ENCODE measurements at regions not wholly inside any gene's neighbourhood (a gene's known extent, or its start where the extent isn't known, plus 50 kb on each side); places are given as distances from the start of the nearest gene placed in this dataset.

DNA sequence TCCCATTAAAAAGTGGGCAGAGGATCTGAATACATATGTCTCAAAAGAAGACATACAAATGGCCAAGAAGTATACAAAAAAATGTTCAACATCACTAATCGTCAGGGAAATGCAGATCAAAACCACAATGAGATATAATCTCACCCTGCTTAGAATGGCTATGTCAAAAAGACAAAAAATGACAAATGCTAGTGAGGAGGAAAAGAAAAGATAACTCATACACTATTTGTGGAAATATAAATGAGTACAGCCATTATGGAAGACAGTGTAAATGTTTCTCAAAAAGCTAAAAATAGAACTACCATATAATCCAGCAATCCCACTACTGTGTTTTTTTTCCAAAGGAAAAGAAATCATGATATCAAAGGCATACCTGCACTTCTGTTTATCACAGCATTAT, 450.7 kb downstream of the EFNA5 start:
- Histone ChIP-seq H3K9me3 (ENCODE audit: insufficient read depth, low read length) (no peaks in the 10 kb centered on the region), H3K79me2 (ENCODE audit: low read length) (no peaks in the 10 kb centered on the region), H3K4me1 (ENCODE audit: low read length) (no peaks in the 10 kb centered on the region), H3K36me3 (replicated peaks; ENCODE audit: low read depth, low read length) (no peaks in the 10 kb centered on the region), H3K9ac (ENCODE audit: low read length) (no peak overlapping the region), H2AFZ (ENCODE audit: low read depth, low read length) (no peak overlapping the region), H3K27me3 (ENCODE audit: low read depth, low read length) (no peaks in the 10 kb centered on the region), H4K20me1 (ENCODE audit: insufficient read depth, low read length) (no peaks in the 10 kb centered on the region), H3K4me3 (ENCODE audit: low read length) (no peak overlapping the region), H3K27ac (ENCODE audit: low read length) (no peak overlapping the region), H3K4me2 (ENCODE audit: low read length) (no peak overlapping the region)
- no peak for TF ChIP-seq EZH2phosphoT487 (IDR thresholded peaks at IDR 0.05; ENCODE audit: low read depth)
- TF ChIP-seq, protein P1, sequence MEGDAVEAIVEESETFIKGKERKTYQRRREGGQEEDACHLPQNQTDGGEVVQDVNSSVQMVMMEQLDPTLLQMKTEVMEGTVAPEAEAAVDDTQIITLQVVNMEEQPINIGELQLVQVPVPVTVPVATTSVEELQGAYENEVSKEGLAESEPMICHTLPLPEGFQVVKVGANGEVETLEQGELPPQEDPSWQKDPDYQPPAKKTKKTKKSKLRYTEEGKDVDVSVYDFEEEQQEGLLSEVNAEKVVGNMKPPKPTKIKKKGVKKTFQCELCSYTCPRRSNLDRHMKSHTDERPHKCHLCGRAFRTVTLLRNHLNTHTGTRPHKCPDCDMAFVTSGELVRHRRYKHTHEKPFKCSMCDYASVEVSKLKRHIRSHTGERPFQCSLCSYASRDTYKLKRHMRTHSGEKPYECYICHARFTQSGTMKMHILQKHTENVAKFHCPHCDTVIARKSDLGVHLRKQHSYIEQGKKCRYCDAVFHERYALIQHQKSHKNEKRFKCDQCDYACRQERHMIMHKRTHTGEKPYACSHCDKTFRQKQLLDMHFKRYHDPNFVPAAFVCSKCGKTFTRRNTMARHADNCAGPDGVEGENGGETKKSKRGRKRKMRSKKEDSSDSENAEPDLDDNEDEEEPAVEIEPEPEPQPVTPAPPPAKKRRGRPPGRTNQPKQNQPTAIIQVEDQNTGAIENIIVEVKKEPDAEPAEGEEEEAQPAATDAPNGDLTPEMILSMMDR (IDR thresholded peaks at IDR 0.05; ENCODE audit: low read depth, low read length): no peak

GRCh38 chr5:107218457-107219193, 452.1 kb downstream of the EFNA5 start:
- Histone ChIP-seq H3K79me2 (ENCODE audit: low read length) (no peaks in the 10 kb centered on the region), H3K4me1 (ENCODE audit: low read length) (no peaks in the 10 kb centered on the region), H3K9ac (ENCODE audit: low read length) (no peak overlapping the region), H3K27me3 (ENCODE audit: low read depth, low read length) (no peaks in the 10 kb centered on the region), H3K4me2 (ENCODE audit: low read length) (no peak overlapping the region), H4K20me1 (ENCODE audit: insufficient read depth, low read length) (no peaks in the 10 kb centered on the region), H3K9me3 (ENCODE audit: insufficient read depth, low read length) (no peaks in the 10 kb centered on the region), H3K4me3 (ENCODE audit: low read length) (no peak overlapping the region), H3K36me3 (replicated peaks; ENCODE audit: low read depth, low read length) (no peaks in the 10 kb centered on the region), H2AFZ (ENCODE audit: low read depth, low read length) (no peak overlapping the region), H3K27ac (ENCODE audit: low read length) (no peak overlapping the region)
- TF ChIP-seq, protein P1 (IDR thresholded peaks at IDR 0.05; ENCODE audit: low read depth, low read length): no peak
- no peak for TF ChIP-seq EZH2phosphoT487 (IDR thresholded peaks at IDR 0.05; ENCODE audit: low read depth)

GRCh38 chr5:107217721-107218130, 453.0 kb downstream of the EFNA5 start:
- H3K36me3 ChIP-seq (replicated peaks; ENCODE audit: low read depth, low read length): no peaks in the 10 kb centered on the region
- no peak for TF ChIP-seq EZH2phosphoT487 (IDR thresholded peaks at IDR 0.05; ENCODE audit: low read depth)
- TF ChIP-seq, protein P1 (IDR thresholded peaks at IDR 0.05; ENCODE audit: low read depth, low read length): no peak
- no peaks in the 10 kb centered on the region for H4K20me1 ChIP-seq (ENCODE audit: insufficient read depth, low read length)
- no peak overlapping the region for H3K9ac ChIP-seq (ENCODE audit: low read length)
- H3K4me3 ChIP-seq (ENCODE audit: low read length): no peak overlapping the region
- no peaks in the 10 kb centered on the region for H3K27me3 ChIP-seq (ENCODE audit: low read depth, low read length)
- no peaks in the 10 kb centered on the region for H3K4me1 ChIP-seq (ENCODE audit: low read length)
- H3K27ac ChIP-seq (ENCODE audit: low read length): no peak overlapping the region
- H2AFZ ChIP-seq (ENCODE audit: low read depth, low read length): no peak overlapping the region
- no peak overlapping the region for H3K4me2 ChIP-seq (ENCODE audit: low read length)
- no peaks in the 10 kb centered on the region for H3K9me3 ChIP-seq (ENCODE audit: insufficient read depth, low read length)
- H3K79me2 ChIP-seq (ENCODE audit: low read length): no peaks in the 10 kb centered on the region

GRCh38 chr5:107216587-107216986, 454.1 kb downstream of the EFNA5 start:
- Histone ChIP-seq H3K9me3 (ENCODE audit: insufficient read depth, low read length) (no peaks in the 10 kb centered on the region), H3K9ac (ENCODE audit: low read length) (no peak overlapping the region), H3K27ac (ENCODE audit: low read length) (no peak overlapping the region), H3K27me3 (ENCODE audit: low read depth, low read length) (no peaks in the 10 kb centered on the region), H4K20me1 (ENCODE audit: insufficient read depth, low read length) (no peaks in the 10 kb centered on the region), H3K4me1 (ENCODE audit: low read length) (no peaks in the 10 kb centered on the region), H3K36me3 (replicated peaks; ENCODE audit: low read depth, low read length) (no peaks in the 10 kb centered on the region), H3K4me3 (ENCODE audit: low read length) (no peak overlapping the region), H3K4me2 (ENCODE audit: low read length) (no peak overlapping the region), H3K79me2 (ENCODE audit: low read length) (no peaks in the 10 kb centered on the region), H2AFZ (ENCODE audit: low read depth, low read length) (no peak overlapping the region)
- TF ChIP-seq, protein P1 (IDR thresholded peaks at IDR 0.05; ENCODE audit: low read depth, low read length): no peak
- no peak for TF ChIP-seq EZH2phosphoT487 (IDR thresholded peaks at IDR 0.05; ENCODE audit: low read depth)
